GM23248 (cell line): ENCODE measurements at regions not wholly inside any gene's neighbourhood (a gene's known extent, or its start where the extent isn't known, plus 50 kb on each side); places are given as distances from the start of the nearest gene placed in this dataset.

Experiments used
- EZH2 ChIP-seq: fragments of 200-600 bp; sonication (generic); IDR thresholded peaks from 2 replicates; pipeline ENCODE4 v1.6.1; 2018; ENCODE audit warnings: antibody characterized with exemption, mild to moderate bottlenecking; ENCODE audit not compliant: insufficient read depth, poor library complexity, severe bottlenecking
- EZH2phosphoT487 ChIP-seq: fragments of 200-600 bp; sonication (generic); IDR thresholded peaks from 2 replicates; pipeline ENCODE4 v1.6.1; 2018; ENCODE audit warnings: antibody characterized with exemption, moderate library complexity, mild to moderate bottlenecking, low read depth; ENCODE audit not compliant: insufficient read depth

GRCh38 chr6:112725541-112726085 lies 378.5 kb downstream of the RFPL4B start:
- TF ChIP-seq EZH2 (no peak), EZH2phosphoT487 (no peak)
